ENCODE measurements at regions not wholly inside any gene's neighbourhood (a gene's known extent, or its start where the extent isn't known, plus 50 kb on each side); places are given as distances from the start of the nearest gene placed in this dataset.

DNA sequence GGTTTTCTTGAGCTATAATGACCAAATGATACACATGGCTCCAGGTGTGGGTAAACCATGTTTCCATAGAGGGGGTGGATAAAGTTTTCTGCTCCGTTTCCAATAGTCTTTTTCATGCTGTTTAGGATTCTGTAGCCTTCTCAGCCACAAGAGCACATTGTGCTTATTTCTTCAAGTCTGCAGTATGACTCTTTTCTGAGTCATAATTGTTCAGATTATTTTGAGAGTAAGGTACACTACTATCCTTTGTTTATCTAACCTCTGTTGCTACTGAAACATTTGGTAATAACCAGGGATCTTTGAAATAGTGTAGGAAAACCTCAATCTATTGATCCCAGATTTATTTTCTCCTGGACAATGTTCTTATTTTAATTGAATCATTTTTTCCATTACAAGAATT, 247.9 kb upstream of the BMP2 start:
- TF ChIP-seq POLR2A (IDR thresholded peaks at IDR 0.05; ENCODE audit: low read depth, low read length) (no peak), TAF1 (IDR thresholded peaks at IDR 0.05; ENCODE audit: low read depth, low read length) (no peak), PAX5 (IDR thresholded peaks at IDR 0.05; ENCODE audit: insufficient read depth, low read length, severe bottlenecking) (no peak)

All from GM12891 (cell line).